GM12865 (cell line): ENCODE measurements at regions not wholly inside any gene's neighbourhood (a gene's known extent, or its start where the extent isn't known, plus 50 kb on each side); places are given as distances from the start of the nearest gene placed in this dataset.

ENCODE experiments used
- DNase-seq: peaks from one replicate; pipeline ENCODE4 v3.0.0; 2010; ENCODE audit warnings: low read depth
- H3K4me3 ChIP-seq: 2 replicates; pipeline ENCODE4 v1.5.1; 2011; ENCODE audit warnings: mild to moderate bottlenecking, low read depth, low read length, control low read depth
- CTCF ChIP-seq: IDR thresholded peaks from 2 replicates; pipeline ENCODE4 v1.5.1; 2011; ENCODE audit warnings: low read length, control low read depth, low read depth, inconsistent platforms; ENCODE audit not compliant: insufficient read depth; ENCODE audit errors: missing control alignments

DNA sequence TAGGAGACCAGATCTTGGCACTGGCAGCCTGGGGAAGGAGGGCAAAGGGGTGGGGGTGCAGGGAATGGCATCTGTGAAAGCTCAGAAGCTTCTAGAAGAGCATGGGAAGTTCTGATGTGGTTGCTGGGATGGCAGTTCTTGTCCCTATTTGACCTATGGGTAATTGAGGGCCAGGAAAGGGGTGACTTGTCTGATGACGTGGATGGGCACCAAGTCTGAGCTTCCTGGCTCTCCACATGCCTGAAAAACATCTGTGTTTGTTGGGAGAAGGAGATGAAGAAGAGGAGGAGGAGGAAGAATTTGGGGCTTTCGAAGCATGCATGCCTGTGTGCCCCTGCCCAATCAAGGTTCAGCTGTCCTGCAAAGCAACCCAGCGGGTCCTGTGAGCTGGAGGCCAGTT lies 158.8 kb downstream of the SMAD6 start:
- no peak overlapping the region for H3K4me3 ChIP-seq
- TF ChIP-seq CTCF: no peak
- no peak for DNase-seq

DNA sequence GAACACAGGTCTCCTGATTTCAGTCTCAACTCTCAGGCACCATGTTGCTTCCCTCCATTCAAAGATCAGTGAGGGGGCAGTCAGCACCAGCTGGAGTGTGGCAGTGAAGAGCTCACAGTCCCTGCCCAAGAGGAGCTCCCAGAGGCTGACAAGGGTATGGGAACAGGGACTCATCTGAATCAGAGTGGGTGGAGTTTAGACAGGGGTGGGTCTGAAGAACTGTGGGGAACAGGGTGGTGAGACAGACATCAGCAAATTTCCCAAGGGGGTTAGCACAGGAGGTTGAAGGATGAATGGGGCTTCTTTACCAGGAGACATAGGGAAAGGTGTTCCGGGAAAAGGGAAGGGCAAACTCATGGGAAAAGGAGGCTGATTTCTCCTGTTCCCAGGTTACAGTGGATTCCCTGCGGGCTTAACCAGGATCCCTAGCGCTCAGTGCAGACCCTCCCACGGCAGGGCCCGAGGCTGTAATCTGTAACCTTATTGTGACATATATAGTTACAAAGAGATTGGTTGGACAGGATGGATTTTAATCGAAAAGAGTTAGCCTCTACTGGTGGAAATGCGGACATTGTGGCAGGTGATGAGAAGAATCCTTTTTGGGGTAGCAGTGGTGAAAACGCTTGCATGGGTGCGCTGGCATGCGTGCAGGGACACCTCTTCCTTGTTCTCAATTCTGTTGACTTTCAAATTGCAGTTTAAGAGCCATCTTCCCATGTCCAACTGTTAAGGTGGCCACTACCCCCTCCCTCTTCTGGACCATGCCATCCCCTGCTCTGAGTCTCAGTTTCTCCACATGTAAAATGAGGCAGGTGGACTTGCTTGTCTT lies 160.3 kb downstream of the SMAD6 start:
- no peak for TF ChIP-seq CTCF

GRCh38 chr15:66862940-66863335 lies 160.9 kb downstream of the SMAD6 start:
- no peak overlapping the region for H3K4me3 ChIP-seq
- peak; percentile 79 for DNase-seq
- peak; percentile 98 for TF ChIP-seq CTCF

More for the DNA sequence above, 160.3 kb downstream of the SMAD6 start:
- no peak overlapping the region for H3K4me3 ChIP-seq
- DNase-seq: no peak

DNA sequence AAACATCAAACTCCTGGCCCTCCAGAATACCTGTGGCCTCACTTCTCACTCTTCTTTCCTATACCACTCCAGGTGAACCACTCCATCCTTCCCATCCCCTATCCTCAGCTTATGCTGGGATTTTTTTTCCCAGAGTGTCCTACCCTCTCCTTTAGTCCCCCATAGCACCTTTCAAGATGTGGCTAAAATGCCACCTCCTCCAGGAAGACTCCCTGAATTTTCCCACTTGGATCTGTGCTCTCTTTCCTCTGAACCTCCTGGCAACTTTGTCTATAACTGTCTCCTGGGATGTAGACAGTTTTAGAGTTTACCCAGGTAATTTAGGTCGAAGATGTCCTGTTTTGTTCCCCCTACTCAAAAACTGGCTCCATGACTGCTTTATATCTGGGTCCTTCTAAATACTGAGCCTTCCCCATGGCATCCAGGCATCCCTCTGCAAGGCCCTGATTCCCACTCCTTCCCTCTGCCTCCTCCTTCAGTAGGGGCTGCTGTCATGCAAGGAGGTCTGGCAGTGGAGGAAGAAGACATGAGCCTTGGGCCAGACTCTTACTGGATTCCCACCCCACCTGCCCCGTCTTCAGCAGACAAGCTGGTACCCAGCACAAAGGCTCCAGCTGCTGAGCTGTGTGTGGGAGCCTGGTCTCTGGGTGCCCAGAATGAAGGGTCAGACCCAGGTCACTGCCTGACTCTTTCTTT lies 161.5 kb downstream of the SMAD6 start:
- no peak for TF ChIP-seq CTCF
- no peak overlapping the region for H3K4me3 ChIP-seq
- no peak for DNase-seq

- no peak for DNase-seq
- no peak overlapping the region for H3K4me3 ChIP-seq
- no peak for TF ChIP-seq CTCF
Measured at GRCh38 chr15:66864086-66864830, 162.2 kb downstream of the SMAD6 start.

DNA sequence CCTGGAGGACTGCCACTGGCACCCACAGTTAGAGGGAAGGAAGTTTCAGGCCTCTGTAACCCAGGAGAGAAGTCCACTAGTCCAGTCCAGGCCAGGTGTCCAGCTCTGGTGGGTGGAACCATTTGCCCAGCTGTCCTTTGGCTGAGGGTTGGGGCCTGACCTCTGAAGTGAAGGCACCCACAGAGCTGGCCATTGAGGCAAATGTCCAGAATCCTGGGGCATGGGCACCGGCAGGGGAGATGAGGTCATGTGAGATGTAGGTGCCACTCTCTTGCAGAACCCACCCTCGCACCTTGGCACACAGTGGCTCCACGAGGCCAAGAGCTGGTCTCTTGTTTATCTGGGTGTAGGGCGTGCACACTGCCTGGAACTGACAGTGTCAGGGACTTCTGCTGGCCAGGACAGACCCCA lies 162.8 kb downstream of the SMAD6 start:
- no peak for TF ChIP-seq CTCF
- no peak overlapping the region for H3K4me3 ChIP-seq
- DNase-seq: no peak
